ENCODE measurements at regions not wholly inside any gene's neighbourhood (a gene's known extent, or its start where the extent isn't known, plus 50 kb on each side); places are given as distances from the start of the nearest gene placed in this dataset.

DNA sequence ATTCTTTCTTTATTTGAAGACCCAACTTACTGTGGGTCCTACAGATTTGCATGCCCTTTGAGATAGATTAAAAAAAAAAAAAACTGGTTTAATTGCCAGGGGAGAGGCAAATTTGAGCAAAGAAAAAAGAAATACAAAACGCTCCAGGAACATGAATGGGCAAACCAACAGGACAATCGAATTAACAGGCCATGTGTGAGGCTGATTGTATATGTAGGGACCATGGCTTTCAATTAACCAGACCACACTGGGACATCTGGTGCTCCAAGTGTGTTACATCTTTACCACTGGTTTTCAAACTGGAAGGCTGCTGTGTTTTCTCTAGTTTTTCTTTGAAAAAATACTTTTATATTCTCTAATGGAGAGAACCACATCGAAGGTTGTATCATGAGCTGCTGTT is 612.1 kb upstream of the SEMA6A start:
- Histone ChIP-seq H3K4me3 (ENCODE audit: low read length) (no peak overlapping the region), H4K20me1 (ENCODE audit: insufficient read depth, low read length) (no peaks in the 10 kb centered on the region), H3K27ac (ENCODE audit: low read length) (no peak overlapping the region), H3K9ac (ENCODE audit: low read length) (no peak overlapping the region), H3K36me3 (replicated peaks; ENCODE audit: low read depth, low read length) (no peaks in the 10 kb centered on the region), H3K27me3 (ENCODE audit: low read depth, low read length) (no peaks in the 10 kb centered on the region), H3K9me3 (ENCODE audit: insufficient read depth, low read length) (no peaks in the 10 kb centered on the region), H3K4me2 (ENCODE audit: low read length) (no peak overlapping the region), H3K4me1 (ENCODE audit: low read length) (no peaks in the 10 kb centered on the region), H2AFZ (ENCODE audit: low read depth, low read length) (no peak overlapping the region), H3K79me2 (ENCODE audit: low read length) (no peaks in the 10 kb centered on the region)
- TF ChIP-seq, protein P1, sequence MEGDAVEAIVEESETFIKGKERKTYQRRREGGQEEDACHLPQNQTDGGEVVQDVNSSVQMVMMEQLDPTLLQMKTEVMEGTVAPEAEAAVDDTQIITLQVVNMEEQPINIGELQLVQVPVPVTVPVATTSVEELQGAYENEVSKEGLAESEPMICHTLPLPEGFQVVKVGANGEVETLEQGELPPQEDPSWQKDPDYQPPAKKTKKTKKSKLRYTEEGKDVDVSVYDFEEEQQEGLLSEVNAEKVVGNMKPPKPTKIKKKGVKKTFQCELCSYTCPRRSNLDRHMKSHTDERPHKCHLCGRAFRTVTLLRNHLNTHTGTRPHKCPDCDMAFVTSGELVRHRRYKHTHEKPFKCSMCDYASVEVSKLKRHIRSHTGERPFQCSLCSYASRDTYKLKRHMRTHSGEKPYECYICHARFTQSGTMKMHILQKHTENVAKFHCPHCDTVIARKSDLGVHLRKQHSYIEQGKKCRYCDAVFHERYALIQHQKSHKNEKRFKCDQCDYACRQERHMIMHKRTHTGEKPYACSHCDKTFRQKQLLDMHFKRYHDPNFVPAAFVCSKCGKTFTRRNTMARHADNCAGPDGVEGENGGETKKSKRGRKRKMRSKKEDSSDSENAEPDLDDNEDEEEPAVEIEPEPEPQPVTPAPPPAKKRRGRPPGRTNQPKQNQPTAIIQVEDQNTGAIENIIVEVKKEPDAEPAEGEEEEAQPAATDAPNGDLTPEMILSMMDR (IDR thresholded peaks at IDR 0.05; ENCODE audit: low read depth, low read length): no peak
- no peak for TF ChIP-seq EZH2phosphoT487 (IDR thresholded peaks at IDR 0.05; ENCODE audit: low read depth)

DNA sequence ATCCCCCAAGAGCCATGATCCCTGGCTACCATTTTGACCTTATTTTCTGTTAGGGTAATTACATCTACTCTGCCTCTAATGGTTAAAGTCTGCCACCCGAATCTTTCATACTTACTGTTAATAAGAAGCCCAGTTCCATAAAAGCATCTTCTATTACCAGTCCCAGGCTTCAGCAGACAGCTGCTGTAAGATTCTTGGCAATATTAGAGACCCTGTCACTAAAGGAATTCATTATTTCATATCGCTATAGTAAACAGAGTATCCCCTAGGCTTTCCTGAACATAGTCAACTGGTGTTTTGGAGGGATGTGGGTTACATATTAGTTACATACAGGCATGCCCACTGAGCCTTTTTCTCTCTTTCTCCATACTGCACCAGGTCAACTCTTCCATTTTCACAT is 608.7 kb upstream of the SEMA6A start:
- no peaks in the 10 kb centered on the region for H3K9me3 ChIP-seq (ENCODE audit: insufficient read depth, low read length)
- no peaks in the 10 kb centered on the region for H3K79me2 ChIP-seq (ENCODE audit: low read length)
- TF ChIP-seq, protein P1 (IDR thresholded peaks at IDR 0.05; ENCODE audit: low read depth, low read length): no peak
- no peak for TF ChIP-seq EZH2phosphoT487 (IDR thresholded peaks at IDR 0.05; ENCODE audit: low read depth)
- H3K27ac ChIP-seq (ENCODE audit: low read length): no peak overlapping the region
- no peak overlapping the region for H3K4me2 ChIP-seq (ENCODE audit: low read length)
- H3K36me3 ChIP-seq (replicated peaks; ENCODE audit: low read depth, low read length): no peaks in the 10 kb centered on the region
- H3K9ac ChIP-seq (ENCODE audit: low read length): no peak overlapping the region
- no peaks in the 10 kb centered on the region for H3K4me1 ChIP-seq (ENCODE audit: low read length)
- H4K20me1 ChIP-seq (ENCODE audit: insufficient read depth, low read length): no peaks in the 10 kb centered on the region
- H3K27me3 ChIP-seq (ENCODE audit: low read depth, low read length): no peaks in the 10 kb centered on the region
- H3K4me3 ChIP-seq (ENCODE audit: low read length): no peak overlapping the region
- H2AFZ ChIP-seq (ENCODE audit: low read depth, low read length): no peak overlapping the region

DNA sequence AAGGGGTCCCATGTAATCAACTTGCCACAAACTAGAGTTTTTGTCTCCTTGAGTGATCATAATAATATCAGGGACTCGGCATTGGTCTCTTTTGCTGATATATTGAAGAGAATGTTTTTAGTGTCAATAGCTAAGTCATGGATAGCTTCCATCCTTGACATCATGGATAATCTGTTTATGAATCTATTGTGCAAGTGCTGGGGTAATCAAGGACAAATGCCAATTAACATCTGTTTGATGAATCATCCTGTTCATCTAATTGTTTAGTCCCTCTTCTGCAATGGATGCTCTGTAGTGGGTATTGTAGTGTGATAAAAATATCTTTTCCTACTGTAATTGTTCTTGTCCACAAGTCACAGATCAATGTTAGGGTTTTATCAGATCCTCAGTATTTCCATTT is 607.5 kb upstream of the SEMA6A start:
- TF ChIP-seq, protein P1 (IDR thresholded peaks at IDR 0.05; ENCODE audit: low read depth, low read length): no peak
- no peak for TF ChIP-seq EZH2phosphoT487 (IDR thresholded peaks at IDR 0.05; ENCODE audit: low read depth)
- H3K9me3 ChIP-seq (ENCODE audit: insufficient read depth, low read length): no peaks in the 10 kb centered on the region
- H3K4me3 ChIP-seq (ENCODE audit: low read length): no peak overlapping the region
- H3K27me3 ChIP-seq (ENCODE audit: low read depth, low read length): no peaks in the 10 kb centered on the region
- no peak overlapping the region for H3K27ac ChIP-seq (ENCODE audit: low read length)
- no peak overlapping the region for H2AFZ ChIP-seq (ENCODE audit: low read depth, low read length)
- no peaks in the 10 kb centered on the region for H3K79me2 ChIP-seq (ENCODE audit: low read length)
- no peaks in the 10 kb centered on the region for H3K4me1 ChIP-seq (ENCODE audit: low read length)
- H3K36me3 ChIP-seq (replicated peaks; ENCODE audit: low read depth, low read length): no peaks in the 10 kb centered on the region
- no peaks in the 10 kb centered on the region for H4K20me1 ChIP-seq (ENCODE audit: insufficient read depth, low read length)
- H3K9ac ChIP-seq (ENCODE audit: low read length): no peak overlapping the region
- no peak overlapping the region for H3K4me2 ChIP-seq (ENCODE audit: low read length)

GRCh38 chr5:117177302-117177701 is 602.7 kb upstream of the SEMA6A start:
- H3K27ac ChIP-seq (ENCODE audit: low read length): no peak overlapping the region
- no peak overlapping the region for H3K4me3 ChIP-seq (ENCODE audit: low read length)
- H3K9me3 ChIP-seq (ENCODE audit: insufficient read depth, low read length): no peaks in the 10 kb centered on the region
- H3K4me1 ChIP-seq (ENCODE audit: low read length): no peaks in the 10 kb centered on the region
- H3K4me2 ChIP-seq (ENCODE audit: low read length): no peak overlapping the region
- H3K27me3 ChIP-seq (ENCODE audit: low read depth, low read length): no peaks in the 10 kb centered on the region
- no peak overlapping the region for H2AFZ ChIP-seq (ENCODE audit: low read depth, low read length)
- no peak overlapping the region for H3K9ac ChIP-seq (ENCODE audit: low read length)
- no peaks in the 10 kb centered on the region for H3K79me2 ChIP-seq (ENCODE audit: low read length)
- H4K20me1 ChIP-seq (ENCODE audit: insufficient read depth, low read length): no peaks in the 10 kb centered on the region
- TF ChIP-seq, protein P1 (IDR thresholded peaks at IDR 0.05; ENCODE audit: low read depth, low read length): no peak
- no peak for TF ChIP-seq EZH2phosphoT487 (IDR thresholded peaks at IDR 0.05; ENCODE audit: low read depth)
- H3K36me3 ChIP-seq (replicated peaks; ENCODE audit: low read depth, low read length): no peaks in the 10 kb centered on the region

Measured in OCI-LY3 (cell line).